Endothelial cell (in vitro differentiated cells): ENCODE measurements at regions not wholly inside any gene's neighbourhood (a gene's known extent, or its start where the extent isn't known, plus 50 kb on each side); places are given as distances from the start of the nearest gene placed in this dataset.

Experiments
- DNase-seq: peaks from one replicate; pipeline ENCODE4 v3.0.0; 2021; ENCODE audit warnings: low spot score
- H3K27ac Mint-ChIP-seq: one replicate; pipeline ENCODE4 v1.8.0; 2021; ENCODE audit warnings: mixed read lengths, inconsistent platforms; ENCODE audit not compliant: unreplicated experiment
- H3K27me3 Mint-ChIP-seq: one replicate; pipeline ENCODE4 v1.8.0; 2021; ENCODE audit warnings: mild to moderate bottlenecking, moderate library complexity, mixed read lengths, inconsistent platforms; ENCODE audit not compliant: unreplicated experiment
- H3K36me3 Mint-ChIP-seq: one replicate; pipeline ENCODE4 v1.8.0; 2021; ENCODE audit warnings: mild to moderate bottlenecking, low read depth, mixed read lengths, inconsistent platforms; ENCODE audit not compliant: unreplicated experiment
- H3K4me1 Mint-ChIP-seq: one replicate; pipeline ENCODE4 v1.8.0; 2021; ENCODE audit warnings: mild to moderate bottlenecking, mixed read lengths, inconsistent platforms; ENCODE audit not compliant: unreplicated experiment
- H3K4me3 Mint-ChIP-seq: one replicate; pipeline ENCODE4 v1.8.0; 2021; ENCODE audit warnings: mild to moderate bottlenecking, mixed read lengths, inconsistent platforms; ENCODE audit not compliant: unreplicated experiment
- H3K9me3 Mint-ChIP-seq: one replicate; pipeline ENCODE4 v1.8.0; 2021; ENCODE audit warnings: mixed read lengths, inconsistent platforms; ENCODE audit not compliant: unreplicated experiment
- TF ChIP-seq, protein P1 (sequence below): fragments of 200-600 bp; sonication (generic); IDR thresholded peaks from one replicate; pipeline ENCODE4 v1.5.0; 2021; ENCODE audit warnings: antibody characterized with exemption; ENCODE audit not compliant: unreplicated experiment

GRCh38 chr6:95084867-95085266 is 492.5 kb upstream of the MANEA start:
- no peak overlapping the region for H3K4me3 Mint-ChIP-seq
- no peaks in the 10 kb centered on the region for H3K4me1 Mint-ChIP-seq
- no peaks in the 10 kb centered on the region for H3K9me3 Mint-ChIP-seq

GRCh38 chr6:95087394-95088097 is 489.8 kb upstream of the MANEA start:
- Mint-ChIP-seq H3K4me1 (no peaks in the 10 kb centered on the region), H3K9me3 (no peaks in the 10 kb centered on the region), H3K27me3 (no peaks in the 10 kb centered on the region), H3K36me3 (no peaks in the 10 kb centered on the region), H3K4me3 (no peak overlapping the region), H3K27ac (no peak overlapping the region)
- TF ChIP-seq, protein P1, sequence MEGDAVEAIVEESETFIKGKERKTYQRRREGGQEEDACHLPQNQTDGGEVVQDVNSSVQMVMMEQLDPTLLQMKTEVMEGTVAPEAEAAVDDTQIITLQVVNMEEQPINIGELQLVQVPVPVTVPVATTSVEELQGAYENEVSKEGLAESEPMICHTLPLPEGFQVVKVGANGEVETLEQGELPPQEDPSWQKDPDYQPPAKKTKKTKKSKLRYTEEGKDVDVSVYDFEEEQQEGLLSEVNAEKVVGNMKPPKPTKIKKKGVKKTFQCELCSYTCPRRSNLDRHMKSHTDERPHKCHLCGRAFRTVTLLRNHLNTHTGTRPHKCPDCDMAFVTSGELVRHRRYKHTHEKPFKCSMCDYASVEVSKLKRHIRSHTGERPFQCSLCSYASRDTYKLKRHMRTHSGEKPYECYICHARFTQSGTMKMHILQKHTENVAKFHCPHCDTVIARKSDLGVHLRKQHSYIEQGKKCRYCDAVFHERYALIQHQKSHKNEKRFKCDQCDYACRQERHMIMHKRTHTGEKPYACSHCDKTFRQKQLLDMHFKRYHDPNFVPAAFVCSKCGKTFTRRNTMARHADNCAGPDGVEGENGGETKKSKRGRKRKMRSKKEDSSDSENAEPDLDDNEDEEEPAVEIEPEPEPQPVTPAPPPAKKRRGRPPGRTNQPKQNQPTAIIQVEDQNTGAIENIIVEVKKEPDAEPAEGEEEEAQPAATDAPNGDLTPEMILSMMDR = no peak
- DNase-seq = no peak

More at GRCh38 chr6:95084867-95085266, 492.5 kb upstream of the MANEA start:
- Mint-ChIP-seq H3K27me3 (no peaks in the 10 kb centered on the region), H3K27ac (no peak overlapping the region), H3K36me3 (no peaks in the 10 kb centered on the region)
- no peak for DNase-seq
- TF ChIP-seq, protein P1 = no peak

GRCh38 chr6:95091823-95092436 is 485.4 kb upstream of the MANEA start:
- TF ChIP-seq, protein P1 = peak; percentile 66
- H3K27me3 Mint-ChIP-seq = no peaks in the 10 kb centered on the region
- no peak for DNase-seq
- no peaks in the 10 kb centered on the region for H3K9me3 Mint-ChIP-seq
- H3K4me1 Mint-ChIP-seq = no peaks in the 10 kb centered on the region
- H3K27ac Mint-ChIP-seq = no peak overlapping the region
- H3K36me3 Mint-ChIP-seq = no peaks in the 10 kb centered on the region
- no peak overlapping the region for H3K4me3 Mint-ChIP-seq

DNA sequence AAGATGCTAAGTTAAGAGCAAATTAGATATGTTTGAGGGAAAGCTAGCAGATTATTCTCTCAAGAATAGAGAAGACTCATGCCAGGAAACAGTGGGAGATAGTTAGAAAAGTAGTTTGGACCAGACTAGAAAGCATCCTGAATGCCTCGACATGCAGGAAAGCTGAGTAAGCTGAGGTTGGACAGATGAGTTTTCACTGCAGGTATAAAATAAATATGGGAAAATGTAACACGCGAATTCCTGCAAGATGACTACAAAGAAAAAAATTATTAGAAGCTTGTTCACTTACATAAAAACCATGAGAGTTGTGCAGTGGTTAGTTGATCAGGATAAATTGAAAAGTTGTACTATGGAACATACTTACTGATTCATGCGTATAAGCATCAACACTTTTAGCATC is 484.2 kb upstream of the MANEA start:
- Mint-ChIP-seq H3K27ac (no peak overlapping the region), H3K9me3 (no peaks in the 10 kb centered on the region), H3K36me3 (no peaks in the 10 kb centered on the region), H3K27me3 (no peaks in the 10 kb centered on the region), H3K4me3 (no peak overlapping the region), H3K4me1 (no peaks in the 10 kb centered on the region)
- DNase-seq = no peak
- TF ChIP-seq, protein P1 = no peak
